C4-2B (cell line): ENCODE measurements at regions not wholly inside any gene's neighbourhood (a gene's known extent, or its start where the extent isn't known, plus 50 kb on each side); places are given as distances from the start of the nearest gene placed in this dataset.

Experiments used
- ZFX ChIP-seq: fragments of 450-650 bp; IDR thresholded peaks from 2 replicates; pipeline ENCODE4 v1.6.1; 2017
- TF ChIP-seq, protein P1 (sequence below): fragments of 450-650 bp; conservative IDR thresholded peaks from 2 replicates; pipeline ENCODE4 v1.5.1; 2017; ENCODE audit warnings: mild to moderate bottlenecking

GRCh38 chr10:8893102-8893501 is 838.6 kb downstream of the GATA3 start:
- TF ChIP-seq, protein P1, sequence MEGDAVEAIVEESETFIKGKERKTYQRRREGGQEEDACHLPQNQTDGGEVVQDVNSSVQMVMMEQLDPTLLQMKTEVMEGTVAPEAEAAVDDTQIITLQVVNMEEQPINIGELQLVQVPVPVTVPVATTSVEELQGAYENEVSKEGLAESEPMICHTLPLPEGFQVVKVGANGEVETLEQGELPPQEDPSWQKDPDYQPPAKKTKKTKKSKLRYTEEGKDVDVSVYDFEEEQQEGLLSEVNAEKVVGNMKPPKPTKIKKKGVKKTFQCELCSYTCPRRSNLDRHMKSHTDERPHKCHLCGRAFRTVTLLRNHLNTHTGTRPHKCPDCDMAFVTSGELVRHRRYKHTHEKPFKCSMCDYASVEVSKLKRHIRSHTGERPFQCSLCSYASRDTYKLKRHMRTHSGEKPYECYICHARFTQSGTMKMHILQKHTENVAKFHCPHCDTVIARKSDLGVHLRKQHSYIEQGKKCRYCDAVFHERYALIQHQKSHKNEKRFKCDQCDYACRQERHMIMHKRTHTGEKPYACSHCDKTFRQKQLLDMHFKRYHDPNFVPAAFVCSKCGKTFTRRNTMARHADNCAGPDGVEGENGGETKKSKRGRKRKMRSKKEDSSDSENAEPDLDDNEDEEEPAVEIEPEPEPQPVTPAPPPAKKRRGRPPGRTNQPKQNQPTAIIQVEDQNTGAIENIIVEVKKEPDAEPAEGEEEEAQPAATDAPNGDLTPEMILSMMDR, result no peak
- TF ChIP-seq ZFX, result no peak
